Fibroblast of pulmonary artery (primary cell): ENCODE measurements at regions not wholly inside any gene's neighbourhood (a gene's known extent, or its start where the extent isn't known, plus 50 kb on each side); places are given as distances from the start of the nearest gene placed in this dataset.

ENCODE experiments used
- DNase-seq: peaks from one replicate; pipeline ENCODE4 v3.0.0-alpha.2; 2010; ENCODE audit warnings: low read depth
- H3K4me3 ChIP-seq: replicated peaks from 2 replicates; pipeline ENCODE4 v1.5.1; 2011; ENCODE audit warnings: low read depth, mild to moderate bottlenecking, control low read depth, low read length, moderate library complexity
- TF ChIP-seq, protein P1 (sequence below): IDR thresholded peaks from 2 replicates; pipeline ENCODE4 v1.5.1; 2011; ENCODE audit warnings: mild to moderate bottlenecking, control low read depth, low read length, inconsistent platforms; ENCODE audit errors: missing control alignments

DNA sequence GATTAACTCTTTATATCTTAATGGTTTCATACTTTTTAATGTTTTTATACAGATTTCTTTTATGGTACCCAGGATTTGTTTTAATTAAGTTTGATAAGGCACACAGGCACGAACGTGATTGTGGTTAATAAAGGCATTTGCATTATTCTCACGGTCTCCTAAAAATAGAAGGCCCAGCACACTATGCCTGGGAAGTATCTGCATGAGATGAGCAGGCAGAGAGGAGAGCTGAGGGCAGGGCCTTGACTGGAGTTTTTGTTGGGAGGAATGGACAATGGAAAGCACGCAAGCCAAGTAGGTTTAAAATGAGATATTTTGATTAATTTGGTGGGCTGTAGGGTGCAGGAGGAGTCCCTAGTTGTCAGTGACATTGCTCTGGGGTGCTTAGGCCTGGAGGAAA lies 1714.3 kb upstream of the PCDH7 start:
- no peak overlapping the region for H3K4me3 ChIP-seq
- TF ChIP-seq, protein P1, sequence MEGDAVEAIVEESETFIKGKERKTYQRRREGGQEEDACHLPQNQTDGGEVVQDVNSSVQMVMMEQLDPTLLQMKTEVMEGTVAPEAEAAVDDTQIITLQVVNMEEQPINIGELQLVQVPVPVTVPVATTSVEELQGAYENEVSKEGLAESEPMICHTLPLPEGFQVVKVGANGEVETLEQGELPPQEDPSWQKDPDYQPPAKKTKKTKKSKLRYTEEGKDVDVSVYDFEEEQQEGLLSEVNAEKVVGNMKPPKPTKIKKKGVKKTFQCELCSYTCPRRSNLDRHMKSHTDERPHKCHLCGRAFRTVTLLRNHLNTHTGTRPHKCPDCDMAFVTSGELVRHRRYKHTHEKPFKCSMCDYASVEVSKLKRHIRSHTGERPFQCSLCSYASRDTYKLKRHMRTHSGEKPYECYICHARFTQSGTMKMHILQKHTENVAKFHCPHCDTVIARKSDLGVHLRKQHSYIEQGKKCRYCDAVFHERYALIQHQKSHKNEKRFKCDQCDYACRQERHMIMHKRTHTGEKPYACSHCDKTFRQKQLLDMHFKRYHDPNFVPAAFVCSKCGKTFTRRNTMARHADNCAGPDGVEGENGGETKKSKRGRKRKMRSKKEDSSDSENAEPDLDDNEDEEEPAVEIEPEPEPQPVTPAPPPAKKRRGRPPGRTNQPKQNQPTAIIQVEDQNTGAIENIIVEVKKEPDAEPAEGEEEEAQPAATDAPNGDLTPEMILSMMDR = no peak
- DNase-seq = no peak

DNA sequence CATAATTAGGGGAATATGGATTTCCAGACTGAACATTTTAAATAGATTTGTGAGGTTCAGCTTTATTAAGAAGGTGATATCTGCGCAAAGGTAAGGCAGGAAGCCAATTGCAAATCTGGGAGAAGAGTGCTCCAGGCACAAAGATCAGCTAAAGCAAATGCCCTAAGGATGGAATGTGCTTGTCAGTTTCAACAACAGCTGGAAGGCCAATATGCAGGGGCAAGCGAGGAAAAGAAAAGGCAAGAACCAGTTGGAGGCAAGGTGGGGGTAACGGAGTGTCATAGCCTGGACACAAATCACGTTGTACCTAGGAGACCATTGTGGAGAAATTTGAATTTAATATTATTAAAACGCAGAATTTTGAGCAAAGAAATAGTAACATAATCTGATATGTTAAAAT lies 1710.3 kb upstream of the PCDH7 start:
- TF ChIP-seq, protein P1 = no peak
- DNase-seq = no peak
- no peak overlapping the region for H3K4me3 ChIP-seq

DNA sequence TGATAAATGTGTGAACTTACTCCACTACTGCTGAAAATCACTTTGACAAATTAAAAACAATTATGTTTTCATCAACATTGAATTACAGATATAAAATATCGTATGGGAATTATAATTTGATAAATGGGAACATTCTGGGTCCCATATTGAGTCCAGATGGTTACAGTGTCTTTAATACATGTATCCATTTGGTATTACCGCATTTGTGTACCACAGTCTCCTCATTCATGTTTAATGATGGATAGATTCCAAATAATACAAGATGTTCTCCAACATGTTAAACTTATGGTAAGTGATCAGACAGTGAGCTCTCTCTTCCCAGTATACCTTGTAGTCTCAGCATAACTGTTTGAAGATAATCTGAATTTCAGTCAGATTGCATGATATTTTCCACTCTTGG lies 1706.8 kb upstream of the PCDH7 start:
- DNase-seq = no peak
- TF ChIP-seq, protein P1 = no peak
- no peak overlapping the region for H3K4me3 ChIP-seq

DNA sequence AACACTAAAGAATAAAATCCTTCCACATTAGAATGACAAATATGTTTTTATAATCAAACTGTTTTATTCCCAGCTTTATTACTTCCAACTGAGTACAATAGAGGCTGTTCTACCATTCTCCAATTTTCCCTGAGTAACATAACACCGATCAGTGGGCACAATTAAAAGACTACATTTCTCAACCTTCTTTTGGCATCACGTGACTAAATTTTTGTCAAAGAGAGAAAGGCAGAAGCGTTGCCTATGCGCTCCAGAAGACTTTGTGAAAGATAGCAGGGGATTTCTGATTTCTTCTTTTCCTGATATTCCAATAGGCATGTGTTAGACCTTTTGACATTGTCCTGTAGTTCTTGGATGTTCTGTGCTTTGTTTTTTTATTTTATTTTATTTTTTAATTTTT lies 1705.6 kb upstream of the PCDH7 start:
- DNase-seq = no peak
- TF ChIP-seq, protein P1 = no peak
- no peak overlapping the region for H3K4me3 ChIP-seq

DNA sequence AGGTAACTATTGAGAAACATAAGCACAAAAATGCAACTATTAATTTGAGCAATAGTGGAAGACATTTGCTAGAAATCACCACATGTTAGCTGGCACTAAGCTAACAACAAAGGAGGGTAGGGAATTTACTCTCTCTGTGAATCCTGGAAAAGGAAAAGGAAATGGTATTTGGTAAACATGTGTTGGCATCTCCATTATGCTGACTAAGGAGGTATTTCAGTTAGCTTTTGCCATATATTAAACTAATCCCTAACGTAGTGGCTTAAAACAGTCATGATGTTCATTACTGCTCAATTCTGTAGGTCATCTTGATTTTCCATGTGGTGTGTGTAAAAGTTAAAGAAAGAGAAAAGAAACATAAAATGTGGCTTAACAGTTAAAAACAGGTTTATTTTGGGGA lies 1686.5 kb upstream of the PCDH7 start:
- no peak overlapping the region for H3K4me3 ChIP-seq
- TF ChIP-seq, protein P1 = no peak
- no peak for DNase-seq

DNA sequence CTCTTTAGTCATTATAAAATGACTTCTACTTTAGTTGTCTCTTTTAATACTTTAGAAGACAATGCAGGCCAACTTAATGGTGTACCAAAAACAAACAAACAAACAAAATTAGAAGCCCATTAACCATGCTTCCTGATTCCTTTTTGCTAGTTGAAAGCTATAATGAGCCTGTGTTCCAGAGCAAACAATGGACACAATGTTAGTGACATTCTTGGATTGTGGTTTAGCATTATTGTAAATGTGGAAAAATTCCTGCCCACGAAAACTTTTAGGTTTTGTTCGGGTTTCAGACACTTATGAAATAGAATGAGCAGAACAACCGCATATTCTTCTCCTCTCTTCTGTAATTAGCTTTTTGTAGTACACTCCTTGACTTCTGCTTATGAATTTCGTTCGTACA lies 1682.7 kb upstream of the PCDH7 start:
- no peak for DNase-seq
- H3K4me3 ChIP-seq = no peak overlapping the region
- TF ChIP-seq, protein P1 = no peak

DNA sequence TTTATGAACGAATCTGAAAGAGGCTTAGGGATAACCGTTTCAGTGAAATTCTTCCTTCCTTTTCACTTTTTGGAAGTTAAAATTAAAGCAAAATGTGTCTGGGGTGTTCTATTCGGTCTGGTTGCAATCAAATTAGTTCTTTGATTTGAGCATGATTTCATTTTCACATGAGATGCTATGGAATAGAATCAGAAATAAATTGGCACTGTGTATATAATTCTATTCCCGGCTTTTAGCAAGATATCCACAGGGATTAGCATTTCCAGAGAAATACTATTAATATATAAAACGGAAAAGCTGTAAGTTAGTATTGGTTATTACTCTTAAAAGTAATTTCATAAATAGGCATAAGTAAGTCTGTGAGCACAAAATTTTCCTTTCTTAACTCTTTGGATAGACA lies 1676.8 kb upstream of the PCDH7 start:
- no peak for DNase-seq
- no peak overlapping the region for H3K4me3 ChIP-seq
- TF ChIP-seq, protein P1 = no peak
